ENCODE measurements at regions not wholly inside any gene's neighbourhood (a gene's known extent, or its start where the extent isn't known, plus 50 kb on each side); places are given as distances from the start of the nearest gene placed in this dataset.

DNA sequence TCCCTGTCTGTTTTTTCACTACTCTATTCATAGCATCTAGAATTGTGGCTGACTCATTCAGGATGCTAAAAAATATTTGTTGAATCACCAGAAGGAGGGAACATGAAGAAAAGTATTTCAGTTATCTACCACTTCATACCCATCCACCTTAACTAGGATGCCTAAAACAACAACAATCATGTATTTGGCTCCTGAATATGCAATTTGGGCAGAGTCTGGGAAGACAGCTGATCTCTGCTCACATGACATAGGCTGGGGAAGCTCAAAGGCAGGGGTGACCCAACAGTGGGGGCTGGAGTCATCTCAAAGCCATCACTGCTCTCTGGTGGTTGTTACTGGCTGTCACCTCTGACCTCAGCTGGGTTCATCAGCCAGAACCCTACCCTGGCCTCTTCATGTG, 80.1 kb upstream of the RPL38 start:
- TF ChIP-seq, protein P1, sequence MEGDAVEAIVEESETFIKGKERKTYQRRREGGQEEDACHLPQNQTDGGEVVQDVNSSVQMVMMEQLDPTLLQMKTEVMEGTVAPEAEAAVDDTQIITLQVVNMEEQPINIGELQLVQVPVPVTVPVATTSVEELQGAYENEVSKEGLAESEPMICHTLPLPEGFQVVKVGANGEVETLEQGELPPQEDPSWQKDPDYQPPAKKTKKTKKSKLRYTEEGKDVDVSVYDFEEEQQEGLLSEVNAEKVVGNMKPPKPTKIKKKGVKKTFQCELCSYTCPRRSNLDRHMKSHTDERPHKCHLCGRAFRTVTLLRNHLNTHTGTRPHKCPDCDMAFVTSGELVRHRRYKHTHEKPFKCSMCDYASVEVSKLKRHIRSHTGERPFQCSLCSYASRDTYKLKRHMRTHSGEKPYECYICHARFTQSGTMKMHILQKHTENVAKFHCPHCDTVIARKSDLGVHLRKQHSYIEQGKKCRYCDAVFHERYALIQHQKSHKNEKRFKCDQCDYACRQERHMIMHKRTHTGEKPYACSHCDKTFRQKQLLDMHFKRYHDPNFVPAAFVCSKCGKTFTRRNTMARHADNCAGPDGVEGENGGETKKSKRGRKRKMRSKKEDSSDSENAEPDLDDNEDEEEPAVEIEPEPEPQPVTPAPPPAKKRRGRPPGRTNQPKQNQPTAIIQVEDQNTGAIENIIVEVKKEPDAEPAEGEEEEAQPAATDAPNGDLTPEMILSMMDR (IDR thresholded peaks at IDR 0.05), result no peak
- no peak for TF ChIP-seq POLR2A (IDR thresholded peaks at IDR 0.05)

Data from uterus (tissue), 2 donors.